RCC 7860 (cell line): ENCODE measurements at regions not wholly inside any gene's neighbourhood (a gene's known extent, or its start where the extent isn't known, plus 50 kb on each side); places are given as distances from the start of the nearest gene placed in this dataset.
"Not testable (repeated sequence)": the region's sequence is repeated elsewhere in the genome, so short reads cannot be mapped to it uniquely, and the experiment has no call there.

Experiments
- DNase-seq: peaks from one replicate; pipeline ENCODE4 v3.0.0-alpha.2; 2015; ENCODE audit warnings: low spot score
- FAIRE-seq: peaks from 2 replicates; lab custom pipeline; 2012; peaks lifted over from hg19 to GRCh38; lab: Jason Lieb, UNC

GRCh38 chr2:83229443-83229842 is 1229.6 kb downstream of the SUCLG1 start:
- FAIRE-seq: no peak
- DNase-seq: no peak

GRCh38 chr2:83224591-83225200 is 1234.4 kb downstream of the SUCLG1 start:
- DNase-seq (no peak), FAIRE-seq (no peak)

GRCh38 chr2:83221258-83221657 is 1237.8 kb downstream of the SUCLG1 start:
- FAIRE-seq (no peak), DNase-seq (no peak)

GRCh38 chr2:83217854-83218253 is 1241.2 kb downstream of the SUCLG1 start:
- no peak for FAIRE-seq

GRCh38 chr2:83196225-83196624 is 1262.9 kb downstream of the SUCLG1 start:
- DNase-seq: peak; percentile 48
- peak; percentile 71 for FAIRE-seq

More at GRCh38 chr2:83217854-83218253, 1241.2 kb downstream of the SUCLG1 start:
- no peak for DNase-seq

GRCh38 chr2:83191316-83191715 is 1267.8 kb downstream of the SUCLG1 start:
- no peak for FAIRE-seq

GRCh38 chr2:83186105-83186760 is 1272.8 kb downstream of the SUCLG1 start:
- DNase-seq (no peak), FAIRE-seq (no peak)

More at GRCh38 chr2:83191316-83191715, 1267.8 kb downstream of the SUCLG1 start:
- DNase-seq: no peak

GRCh38 chr2:83180862-83181530 is 1278.1 kb downstream of the SUCLG1 start:
- not testable (repeated sequence) for DNase-seq

GRCh38 chr2:83176539-83176938 is 1282.5 kb downstream of the SUCLG1 start:
- DNase-seq: no peak
- FAIRE-seq: no peak

More at GRCh38 chr2:83180862-83181530, 1278.1 kb downstream of the SUCLG1 start:
- not testable (repeated sequence) for FAIRE-seq

- DNase-seq: no peak
- no peak for FAIRE-seq
These were observed 1286.2 kb downstream of the SUCLG1 start for GRCh38 chr2:83172841-83173240.

- DNase-seq: no peak
These were observed 1290.7 kb downstream of the SUCLG1 start for GRCh38 chr2:83168377-83168776.

GRCh38 chr2:83162421-83162820 is 1296.7 kb downstream of the SUCLG1 start:
- FAIRE-seq (no peak), DNase-seq (no peak)

More at GRCh38 chr2:83168377-83168776, 1290.7 kb downstream of the SUCLG1 start:
- FAIRE-seq: no peak

GRCh38 chr2:83160571-83160970 is 1298.5 kb downstream of the SUCLG1 start:
- no peak for FAIRE-seq
- no peak for DNase-seq

GRCh38 chr2:83155826-83156225 is 1303.3 kb downstream of the SUCLG1 start:
- DNase-seq (no peak), FAIRE-seq (no peak)

- FAIRE-seq: peak; percentile 17
- no peak for DNase-seq
These were observed 1315.1 kb downstream of the SUCLG1 start for GRCh38 chr2:83143946-83144345.

- FAIRE-seq (no peak), DNase-seq (no peak)
These were observed 1316.1 kb downstream of the SUCLG1 start for GRCh38 chr2:83142934-83143333.

- FAIRE-seq: no peak
These were observed 1343.5 kb downstream of the SUCLG1 start for GRCh38 chr2:83115606-83116005.

GRCh38 chr2:83115155-83115554 is 1343.9 kb downstream of the SUCLG1 start:
- FAIRE-seq: no peak

More at GRCh38 chr2:83115606-83116005, 1343.5 kb downstream of the SUCLG1 start:
- DNase-seq: no peak

GRCh38 chr2:83113953-83114352 is 1345.1 kb downstream of the SUCLG1 start:
- DNase-seq: no peak
- FAIRE-seq: no peak

More at GRCh38 chr2:83115155-83115554, 1343.9 kb downstream of the SUCLG1 start:
- no peak for DNase-seq

GRCh38 chr2:83112858-83113257 is 1346.2 kb downstream of the SUCLG1 start:
- no peak for DNase-seq
- no peak for FAIRE-seq

GRCh38 chr2:83109284-83109683 is 1349.8 kb downstream of the SUCLG1 start:
- FAIRE-seq (no peak), DNase-seq (no peak)

GRCh38 chr2:83106853-83107252 is 1352.2 kb downstream of the SUCLG1 start:
- FAIRE-seq (no peak), DNase-seq (no peak)
